NT2/D1 (cell line): ENCODE measurements at regions not wholly inside any gene's neighbourhood (a gene's known extent, or its start where the extent isn't known, plus 50 kb on each side); places are given as distances from the start of the nearest gene placed in this dataset.

Source experiments
- DNase-seq: peaks from one replicate; pipeline ENCODE4 v3.0.0-alpha.2; 2011; ENCODE audit warnings: low read depth, low spot score
- H3K27me3 ChIP-seq: 2 replicates; pipeline ENCODE4 v1.6.0; 2011; ENCODE audit warnings: mild to moderate bottlenecking; ENCODE audit not compliant: insufficient read length, insufficient read depth
- H3K36me3 ChIP-seq: 2 replicates; pipeline ENCODE4 v1.6.1; 2011; ENCODE audit warnings: mild to moderate bottlenecking, low read length, mixed read lengths; ENCODE audit not compliant: insufficient read depth, insufficient read length
- H3K4me1 ChIP-seq: 2 replicates; pipeline ENCODE4 v1.5.1; 2011; ENCODE audit not compliant: insufficient read depth, insufficient read length
- H3K4me3 ChIP-seq: 2 replicates; pipeline ENCODE4 v1.5.1; 2011; ENCODE audit warnings: low read depth; ENCODE audit not compliant: insufficient read length
- H3K9ac ChIP-seq: 2 replicates; pipeline ENCODE4 v1.6.0; 2011; ENCODE audit warnings: low read depth; ENCODE audit not compliant: insufficient read length
- H3K9me3 ChIP-seq: 2 replicates; pipeline ENCODE4 v1.5.1; 2011; ENCODE audit warnings: mild to moderate bottlenecking, low read length; ENCODE audit not compliant: insufficient read depth
- SUZ12 ChIP-seq: IDR thresholded peaks from 2 replicates; pipeline ENCODE4 v1.6.1; 2011; ENCODE audit not compliant: insufficient read length, insufficient read depth; ENCODE audit errors: extremely low read depth
- YY1 ChIP-seq: IDR thresholded peaks from 2 replicates; pipeline ENCODE4 v1.6.1; 2011; ENCODE audit not compliant: insufficient read length, insufficient read depth
- ZNF274 ChIP-seq: IDR thresholded peaks from 2 replicates; pipeline ENCODE4 v1.6.1; 2011; ENCODE audit warnings: mild to moderate bottlenecking, low read depth, low read length

- peaks cover 6% of the 10 kb centered on the region; the same call in 1 of the 2 replicates for H3K9me3 ChIP-seq
- H3K36me3 ChIP-seq = no peaks in the 10 kb centered on the region
- no peaks in the 10 kb centered on the region for H3K4me1 ChIP-seq
- TF ChIP-seq SUZ12 (no peak), ZNF274 (no peak), YY1 (no peak)
- H3K9ac ChIP-seq = no peak overlapping the region
- no peak for DNase-seq
- no peak overlapping the region for H3K4me3 ChIP-seq
- no peaks in the 10 kb centered on the region for H3K27me3 ChIP-seq
These were observed 75.9 kb upstream of the RERGL start for GRCh38 chr12:18165889-18166288.

GRCh38 chr12:18165422-18165871, 75.5 kb upstream of the RERGL start:
- no peaks in the 10 kb centered on the region for H3K36me3 ChIP-seq
- H3K4me1 ChIP-seq = no peaks in the 10 kb centered on the region
- DNase-seq = no peak
- H3K4me3 ChIP-seq = no peak overlapping the region
- TF ChIP-seq ZNF274 = no peak
- no peak for TF ChIP-seq YY1
- no peak for TF ChIP-seq SUZ12
- peaks cover 6% of the 10 kb centered on the region; the same call in 1 of the 2 replicates for H3K9me3 ChIP-seq
- H3K9ac ChIP-seq = no peak overlapping the region
- H3K27me3 ChIP-seq = no peaks in the 10 kb centered on the region

- no peaks in the 10 kb centered on the region for H3K36me3 ChIP-seq
- H3K4me3 ChIP-seq = no peak overlapping the region
- TF ChIP-seq SUZ12 = no peak
- TF ChIP-seq ZNF274 = no peak
- no peak for TF ChIP-seq YY1
- H3K9ac ChIP-seq = no peak overlapping the region
- DNase-seq = no peak
- H3K27me3 ChIP-seq = no peaks in the 10 kb centered on the region
- H3K9me3 ChIP-seq = peaks cover 25% of the 10 kb centered on the region
- H3K4me1 ChIP-seq = no peaks in the 10 kb centered on the region
These were observed 70.9 kb upstream of the RERGL start for GRCh38 chr12:18160901-18161300.

DNA sequence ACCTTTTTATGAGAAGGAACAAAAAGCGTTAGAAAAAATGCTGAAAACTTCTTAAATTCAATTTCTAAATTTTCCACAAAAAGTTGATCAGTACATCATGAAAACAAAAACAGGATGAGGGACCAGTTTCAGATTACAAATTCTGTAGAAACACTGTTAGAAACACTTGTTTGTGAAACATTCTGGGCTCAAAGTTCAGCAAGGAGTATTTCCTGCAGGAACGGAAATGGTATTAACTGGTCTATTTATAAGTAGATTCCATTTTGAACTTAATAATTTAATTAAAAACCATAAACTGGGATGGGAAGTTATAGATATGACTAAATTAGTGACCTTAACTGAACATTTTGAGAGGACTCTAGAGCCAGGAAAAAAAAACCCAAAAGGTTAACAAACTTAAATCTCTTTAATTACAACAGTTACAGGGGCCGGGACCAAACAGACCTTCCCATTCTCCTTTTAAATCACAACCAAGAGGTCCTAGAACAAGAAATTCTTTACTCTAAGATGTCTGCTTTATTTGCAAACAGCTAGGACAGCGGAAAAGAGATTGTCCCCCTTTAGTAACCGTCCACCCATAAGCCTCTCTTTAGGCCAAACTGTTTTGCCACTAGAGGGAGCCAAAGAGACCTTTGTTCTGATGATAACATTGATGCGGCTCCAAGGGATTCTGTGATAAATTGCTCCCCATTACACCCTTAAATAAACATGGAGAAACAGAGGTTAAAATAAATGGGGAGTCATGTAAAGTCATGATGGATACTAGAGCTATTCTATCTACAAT, 69.0 kb upstream of the RERGL start:
- Histone ChIP-seq H3K9ac (no peak overlapping the region), H3K4me1 (no peaks in the 10 kb centered on the region), H3K27me3 (no peaks in the 10 kb centered on the region), H3K36me3 (no peaks in the 10 kb centered on the region), H3K9me3 (peaks cover 40% of the 10 kb centered on the region), H3K4me3 (no peak overlapping the region)
- DNase-seq = peak; percentile 87
- TF ChIP-seq SUZ12 (no peak), ZNF274 (no peak), YY1 (no peak)

GRCh38 chr12:18153826-18154225, 63.8 kb upstream of the RERGL start:
- peak; percentile 87 for DNase-seq

DNA sequence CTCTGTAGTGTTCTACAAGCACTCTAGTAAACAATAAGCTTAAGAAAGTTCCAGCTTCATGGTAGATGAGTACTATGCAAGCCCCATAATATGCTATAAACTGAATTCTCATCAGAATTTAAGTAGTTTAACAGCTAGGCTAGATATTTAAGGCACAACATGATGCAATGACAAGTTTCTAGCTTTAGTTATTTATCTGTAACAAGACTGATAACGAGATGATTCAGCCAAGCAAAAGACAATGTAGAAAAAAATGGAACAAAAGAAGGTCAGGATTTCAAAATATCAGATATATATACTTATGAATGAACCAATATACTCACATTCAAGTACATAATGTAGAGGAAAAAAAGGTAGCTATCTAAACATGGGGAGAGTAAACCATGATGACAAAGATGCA, 61.0 kb upstream of the RERGL start:
- Histone ChIP-seq H3K4me1 (no peaks in the 10 kb centered on the region), H3K27me3 (no peaks in the 10 kb centered on the region), H3K9ac (no peak overlapping the region), H3K9me3 (peaks cover 20% of the 10 kb centered on the region), H3K4me3 (no peak overlapping the region), H3K36me3 (no peaks in the 10 kb centered on the region)
- no peak for TF ChIP-seq ZNF274
- no peak for TF ChIP-seq YY1
- no peak for TF ChIP-seq SUZ12
- DNase-seq = no peak

More at GRCh38 chr12:18153826-18154225, 63.8 kb upstream of the RERGL start:
- Histone ChIP-seq H3K36me3 (no peaks in the 10 kb centered on the region), H3K4me1 (no peaks in the 10 kb centered on the region), H3K9me3 (peaks cover 37% of the 10 kb centered on the region), H3K9ac (no peak overlapping the region), H3K27me3 (no peaks in the 10 kb centered on the region), H3K4me3 (no peak overlapping the region)
- TF ChIP-seq ZNF274 (no peak), YY1 (no peak), SUZ12 (no peak)

- Histone ChIP-seq H3K36me3 (no peaks in the 10 kb centered on the region), H3K4me3 (no peak overlapping the region), H3K9me3 (no peaks in the 10 kb centered on the region), H3K4me1 (no peaks in the 10 kb centered on the region), H3K27me3 (no peaks in the 10 kb centered on the region), H3K9ac (no peak overlapping the region)
- TF ChIP-seq SUZ12 (no peak), YY1 (no peak), ZNF274 (no peak)
- no peak for DNase-seq
These were observed 59.0 kb upstream of the RERGL start for GRCh38 chr12:18148961-18149360.
